IMR-90 (cell line): ENCODE measurements at regions not wholly inside any gene's neighbourhood (a gene's known extent, or its start where the extent isn't known, plus 50 kb on each side); places are given as distances from the start of the nearest gene placed in this dataset.

ENCODE experiments used
- ATAC-seq: fragments of 200-7000 bp; cut with Tn5 transposase; 2 replicates; pipeline ENCODE4 v1.9.1; 2020; ENCODE audit warnings: low read depth, mild to moderate bottlenecking, moderate library complexity
- BruUV-seq: library from RNA; stranded (reverse); fragments of 400-500 nt; replicated peaks from 2 replicates; lab custom pipeline; 2021; lab: Mats Ljungman, UMichigan
- CTCF ChIA-PET: fragments of 300-600 bp; formaldehyde crosslinking; extraction: SDS; loops from one replicate; lab custom pipeline; 2021; ENCODE audit warnings: antibody characterized with exemption; lab: Yijun Ruan, JAX
- POLR2A ChIA-PET: fragments of 300-600 bp; sonication (Branson Sonifier 250); formaldehyde crosslinking; loops from one replicate; lab custom pipeline; 2022; ENCODE audit warnings: antibody characterized with exemption; ENCODE audit not compliant: unreplicated experiment; lab: Charles Lee
- DNase-seq: peaks from one replicate; pipeline ENCODE4 v3.0.0; 2013
- H2AFZ ChIP-seq: replicated peaks from 2 replicates; pipeline ENCODE3; 2013; ENCODE audit warnings: low read length, mild to moderate bottlenecking; ENCODE audit not compliant: poor library complexity
- H2AK5ac ChIP-seq: 2 replicates; pipeline ENCODE4 v1.6.1; 2013; ENCODE audit warnings: low read depth, low read length, inconsistent platforms
- H2AK9ac ChIP-seq: replicated peaks from 2 replicates; pipeline ENCODE3; 2013; ENCODE audit warnings: mild to moderate bottlenecking, low read depth, low read length, moderate library complexity; ENCODE audit not compliant: poor library complexity
- H2BK120ac ChIP-seq: 2 replicates; pipeline ENCODE4 v1.6.1; 2013; ENCODE audit warnings: low read depth, low read length, inconsistent platforms
- H2BK15ac ChIP-seq: 3 replicates; pipeline ENCODE4 v1.6.1; 2013; ENCODE audit warnings: low read depth, low read length, inconsistent platforms
- H2BK20ac ChIP-seq: 2 replicates; pipeline ENCODE4 v1.6.1; 2013; ENCODE audit warnings: low read depth, mild to moderate bottlenecking, inconsistent platforms, low read length, moderate library complexity
- H2BK5ac ChIP-seq: 2 replicates; pipeline ENCODE4 v1.6.1; 2013; ENCODE audit warnings: mild to moderate bottlenecking, low read depth, low read length, inconsistent platforms; ENCODE audit not compliant: poor library complexity, severe bottlenecking
- H3K14ac ChIP-seq: replicated peaks from 2 replicates; pipeline ENCODE4 v1.6.1; 2013; ENCODE audit warnings: low read depth, low read length, inconsistent platforms
- H3K18ac ChIP-seq: 2 replicates; pipeline ENCODE4 v1.6.1; 2013; ENCODE audit warnings: low read depth, low read length, control low read depth
- H3K23ac ChIP-seq: 2 replicates; pipeline ENCODE4 v1.6.1; 2013; ENCODE audit warnings: low read depth, low read length, inconsistent platforms
- H3K27ac ChIP-seq: 2 replicates; pipeline ENCODE4 v1.5.1; 2013; ENCODE audit warnings: mild to moderate bottlenecking, control low read depth, low read length; ENCODE audit not compliant: insufficient read depth
- H3K27me3 ChIP-seq: 2 replicates; pipeline ENCODE4 v1.6.1; 2013; ENCODE audit warnings: low read length; ENCODE audit not compliant: control insufficient read depth, insufficient read depth
- H3K36me3 ChIP-seq: 2 replicates; pipeline ENCODE4 v1.6.1; 2013; ENCODE audit warnings: low read length, mixed read lengths; ENCODE audit not compliant: control insufficient read depth, insufficient read depth
- H3K4ac ChIP-seq: 2 replicates; pipeline ENCODE4 v1.6.1; 2013; ENCODE audit warnings: low read depth, low read length, inconsistent platforms
- H3K4me1 ChIP-seq: 2 replicates; pipeline ENCODE4 v1.6.1; 2013; ENCODE audit warnings: low read length, mixed read lengths; ENCODE audit not compliant: control insufficient read depth, insufficient read depth
- H3K4me2 ChIP-seq: 2 replicates; pipeline ENCODE4 v1.6.1; 2013; ENCODE audit warnings: low read depth, mild to moderate bottlenecking, control low read depth, low read length, moderate library complexity
- H3K4me3 ChIP-seq: 2 replicates; pipeline ENCODE4 v1.5.1; 2013; ENCODE audit warnings: low read depth, mild to moderate bottlenecking, control low read depth, low read length, moderate library complexity; ENCODE audit not compliant: insufficient read depth
- H3K56ac ChIP-seq: 2 replicates; pipeline ENCODE4 v1.6.1; 2013; ENCODE audit warnings: low read length, inconsistent platforms; ENCODE audit not compliant: insufficient read depth; ENCODE audit errors: extremely low read depth
- H3K79me1 ChIP-seq, 2 experiments: 2 replicates each; pipeline ENCODE4 v1.6.1; 2013; ENCODE audit warnings: low read length in 2 of 2, inconsistent platforms in 1 of 2, low read depth in 1 of 2
- H3K9ac ChIP-seq: 2 replicates; pipeline ENCODE4 v1.6.1; 2013; ENCODE audit warnings: low read depth, low read length, control low read depth
- H3K9me1 ChIP-seq: 2 replicates; pipeline ENCODE4 v1.6.1; 2013; ENCODE audit warnings: low read length, inconsistent platforms; ENCODE audit not compliant: insufficient read depth
- H3K9me3 ChIP-seq: 2 replicates; pipeline ENCODE4 v1.6.1; 2013; ENCODE audit warnings: low read length; ENCODE audit not compliant: control insufficient read depth, insufficient read depth
- H4K20me1 ChIP-seq: 2 replicates; pipeline ENCODE4 v1.6.1; 2013; ENCODE audit warnings: low read length, inconsistent platforms; ENCODE audit not compliant: insufficient read depth
- H4K5ac ChIP-seq: 2 replicates; pipeline ENCODE4 v1.6.1; 2013; ENCODE audit warnings: mild to moderate bottlenecking, low read depth, low read length, control low read depth
- H4K8ac ChIP-seq, 2 experiments: 2 replicates each; pipeline ENCODE4 v1.6.1; 2013; ENCODE audit warnings: low read depth in 2 of 2, low read length in 2 of 2, control low read depth in 1 of 2, inconsistent platforms in 1 of 2
- H4K91ac ChIP-seq: 2 replicates; pipeline ENCODE4 v1.6.1; 2013; ENCODE audit warnings: low read depth, low read length, inconsistent platforms; ENCODE audit not compliant: insufficient read depth
- BHLHE40 ChIP-seq: fragments of 150-350 bp; IDR thresholded peaks from 2 replicates; pipeline ENCODE4 v1.6.1; 2016; ENCODE audit warnings: mild to moderate bottlenecking, low read depth, low read length
- CHD1 ChIP-seq: IDR thresholded peaks from 2 replicates; pipeline ENCODE4 v1.6.1; 2012; ENCODE audit warnings: low read depth, low read length, improper control_type of control experiment
- FOS ChIP-seq: fragments of 150-350 bp; IDR thresholded peaks from 2 replicates; pipeline ENCODE4 v1.6.1; 2016; ENCODE audit warnings: low read depth, low read length
- MAFK ChIP-seq: IDR thresholded peaks from 2 replicates; pipeline ENCODE4 v1.6.1; 2012; ENCODE audit warnings: low read depth, low read length, improper control_type of control experiment
- NFE2L2 ChIP-seq: fragments of 150-350 bp; IDR thresholded peaks from 2 replicates; pipeline ENCODE4 v1.6.1; 2016; ENCODE audit warnings: low read depth, mild to moderate bottlenecking, low read length
- RAD21 ChIP-seq: IDR thresholded peaks from 2 replicates; pipeline ENCODE4 v1.6.1; 2012; ENCODE audit warnings: low read length, improper control_type of control experiment
- RCOR1 ChIP-seq: IDR thresholded peaks from 2 replicates; pipeline ENCODE4 v1.6.1; 2012; ENCODE audit warnings: mild to moderate bottlenecking, low read length, improper control_type of control experiment; ENCODE audit not compliant: insufficient replicate concordance
- RFX5 ChIP-seq: IDR thresholded peaks from 2 replicates; pipeline ENCODE4 v1.8.0; 2012; ENCODE audit warnings: low read depth, mild to moderate bottlenecking, low read length, moderate library complexity
- SMC3 ChIP-seq: fragments of 150-350 bp; IDR thresholded peaks from 2 replicates; pipeline ENCODE4 v1.6.1; 2016; ENCODE audit warnings: low read depth, mild to moderate bottlenecking, antibody characterized with exemption, low read length, moderate library complexity
- WGBS, 2 experiments: methylation state at CpG; one replicate each; pipeline versions ENCODE4 v1.1.5 to v1.1.7; 2013; ENCODE audit warnings: missing lambda C conversion rate in 2 of 2; ENCODE audit not compliant: insufficient read length in 1 of 2; ENCODE audit errors: extremely low coverage in 2 of 2; 5-methylcytosine and 5-hydroxymethylcytosine counted together
- dilution Hi-C: fragments of 300-500 bp; cut with HindIII; formaldehyde crosslinking; loops from one replicate; pipeline ENCODE4 v1.14.3; 2018; ENCODE audit warnings: low sequenced_read_pairs; ENCODE audit not compliant: unreplicated experiment
- in situ Hi-C: fragments of 300-500 bp; cut with MboI; formaldehyde crosslinking; loops from 3 replicates; pipeline ENCODE4 v1.14.3; 2019; ENCODE audit warnings: low sequenced_read_pairs, inconsistent platforms, mixed read lengths
- intact Hi-C: fragments of 100-400 bp; cut with micrococcal nuclease; formaldehyde crosslinking; loops from 2 replicates; pipeline ENCODE4 v1.10.0; 2022
- TF ChIP-seq, protein P1 (sequence below): conservative IDR thresholded peaks from 2 replicates; pipeline ENCODE4 v1.5.1; 2012; ENCODE audit warnings: mild to moderate bottlenecking, low read depth, low read length, improper control_type of control experiment
- TF ChIP-seq, protein P2 (sequence below): fragments of 150-350 bp; IDR thresholded peaks from 2 replicates; pipeline ENCODE4 v1.6.1; 2017; ENCODE audit warnings: mild to moderate bottlenecking, antibody characterized with exemption, low read length, low read depth

DNA sequence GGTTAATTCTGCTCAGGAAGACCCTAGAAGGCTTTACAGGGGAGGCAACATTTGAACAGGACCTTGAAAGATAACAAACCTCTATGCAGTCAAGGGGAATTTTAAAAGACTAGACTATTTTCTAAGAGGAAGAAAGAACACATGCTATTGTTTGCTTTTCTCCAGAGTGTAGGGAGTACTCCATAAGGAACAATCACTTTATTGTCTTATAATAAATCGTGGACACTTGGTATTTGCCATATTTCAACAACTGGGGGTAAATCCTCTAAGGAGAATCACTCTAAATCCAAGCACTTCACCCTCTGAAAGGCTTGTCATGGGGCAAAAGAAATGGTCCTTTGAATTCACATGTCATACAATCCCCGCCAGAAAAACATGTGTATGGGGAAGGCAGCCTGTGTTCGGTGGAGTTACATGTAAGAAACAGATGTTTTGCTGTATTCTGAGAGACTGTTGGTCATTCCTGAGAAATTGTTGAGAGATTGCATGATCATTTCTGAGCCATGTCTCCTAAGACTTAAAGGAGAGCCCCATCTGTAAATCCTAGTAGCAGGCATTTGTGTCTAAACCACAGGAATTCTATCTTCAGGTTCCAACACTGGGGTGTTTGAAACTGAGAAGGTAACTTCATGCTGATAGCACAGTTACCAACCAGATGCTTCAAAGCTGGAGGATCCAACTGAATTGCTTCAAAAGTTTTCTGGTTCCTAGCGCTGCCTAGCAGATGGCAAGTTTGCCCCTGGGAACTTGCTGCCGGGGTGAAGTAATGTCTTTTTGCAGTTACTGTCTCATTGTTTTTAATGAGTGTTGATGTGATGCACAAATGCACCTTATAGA is 66.8 kb downstream of the FZD4 start:
- Histone ChIP-seq H2AFZ (no peak overlapping the region), H2BK5ac (no peak overlapping the region)

More for the DNA sequence above, 66.8 kb downstream of the FZD4 start:
- TF ChIP-seq, protein P1, sequence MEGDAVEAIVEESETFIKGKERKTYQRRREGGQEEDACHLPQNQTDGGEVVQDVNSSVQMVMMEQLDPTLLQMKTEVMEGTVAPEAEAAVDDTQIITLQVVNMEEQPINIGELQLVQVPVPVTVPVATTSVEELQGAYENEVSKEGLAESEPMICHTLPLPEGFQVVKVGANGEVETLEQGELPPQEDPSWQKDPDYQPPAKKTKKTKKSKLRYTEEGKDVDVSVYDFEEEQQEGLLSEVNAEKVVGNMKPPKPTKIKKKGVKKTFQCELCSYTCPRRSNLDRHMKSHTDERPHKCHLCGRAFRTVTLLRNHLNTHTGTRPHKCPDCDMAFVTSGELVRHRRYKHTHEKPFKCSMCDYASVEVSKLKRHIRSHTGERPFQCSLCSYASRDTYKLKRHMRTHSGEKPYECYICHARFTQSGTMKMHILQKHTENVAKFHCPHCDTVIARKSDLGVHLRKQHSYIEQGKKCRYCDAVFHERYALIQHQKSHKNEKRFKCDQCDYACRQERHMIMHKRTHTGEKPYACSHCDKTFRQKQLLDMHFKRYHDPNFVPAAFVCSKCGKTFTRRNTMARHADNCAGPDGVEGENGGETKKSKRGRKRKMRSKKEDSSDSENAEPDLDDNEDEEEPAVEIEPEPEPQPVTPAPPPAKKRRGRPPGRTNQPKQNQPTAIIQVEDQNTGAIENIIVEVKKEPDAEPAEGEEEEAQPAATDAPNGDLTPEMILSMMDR = no peak
- TF ChIP-seq RAD21 (no peak), RFX5 (no peak), RCOR1 (no peak), MAFK (no peak), CHD1 (no peak), SMC3 (no peak), FOS (no peak), BHLHE40 (no peak), NFE2L2 (no peak)
- TF ChIP-seq, protein P2, sequence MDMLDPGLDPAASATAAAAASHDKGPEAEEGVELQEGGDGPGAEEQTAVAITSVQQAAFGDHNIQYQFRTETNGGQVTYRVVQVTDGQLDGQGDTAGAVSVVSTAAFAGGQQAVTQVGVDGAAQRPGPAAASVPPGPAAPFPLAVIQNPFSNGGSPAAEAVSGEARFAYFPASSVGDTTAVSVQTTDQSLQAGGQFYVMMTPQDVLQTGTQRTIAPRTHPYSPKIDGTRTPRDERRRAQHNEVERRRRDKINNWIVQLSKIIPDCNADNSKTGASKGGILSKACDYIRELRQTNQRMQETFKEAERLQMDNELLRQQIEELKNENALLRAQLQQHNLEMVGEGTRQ = no peak
- Histone ChIP-seq H3K9me1 (no peaks in the 10 kb centered on the region), H3K9ac (no peak overlapping the region), H4K5ac (no peak overlapping the region), H3K14ac (peak overlapping the region; percentile 10), H3K79me1 (no peaks in the 10 kb centered on the region), H2BK15ac (no peak overlapping the region), H2BK120ac (no peak overlapping the region; the same call in 1 of the 2 replicates), H4K8ac (no peak overlapping the region), H3K56ac (no peak overlapping the region), H3K4me2 (peak overlapping the region; percentile 51; the same call in 1 of the 2 replicates), H2AK5ac (no peak overlapping the region), H3K27me3 (no peaks in the 10 kb centered on the region), H3K36me3 (no peaks in the 10 kb centered on the region), H4K20me1 (no peaks in the 10 kb centered on the region), H3K27ac (no peak overlapping the region), H3K4ac (no peak overlapping the region), H3K4me3 (no peak overlapping the region), H3K9me3 (no peaks in the 10 kb centered on the region), H3K23ac (no peak overlapping the region), H3K18ac (no peak overlapping the region), H4K91ac (no peak overlapping the region), H2BK20ac (no peak overlapping the region), H3K4me1 (peaks cover 6% of the 10 kb centered on the region), H2AK9ac (no peak overlapping the region)
- intact Hi-C loops = no loop called here
- peak; percentile 79 for DNase-seq
- in situ Hi-C loops = no loop called here
- POLR2A ChIA-PET = no interaction called here
- 80% methylated on average over 1 of the region's 5 CpGs; no CpG with 5 or more reads in 1 of the 2 experiments for WGBS, 2 experiments
- ATAC-seq = peak; percentile 83
- CTCF ChIA-PET = interaction anchor here (0.6 kb wide), 1 partner anchor 98 kb away, joined by 3 read pairs; no protein-coding TSS in a partner anchor
- dilution Hi-C loops = no loop called here
- no TSS peak for BruUV-seq
